ENCODE measurements at regions not wholly inside any gene's neighbourhood (a gene's known extent, or its start where the extent isn't known, plus 50 kb on each side); places are given as distances from the start of the nearest gene placed in this dataset.
"Not testable (repeated sequence)": the region's sequence is repeated elsewhere in the genome, so short reads cannot be mapped to it uniquely, and the experiment has no call there.

DNA sequence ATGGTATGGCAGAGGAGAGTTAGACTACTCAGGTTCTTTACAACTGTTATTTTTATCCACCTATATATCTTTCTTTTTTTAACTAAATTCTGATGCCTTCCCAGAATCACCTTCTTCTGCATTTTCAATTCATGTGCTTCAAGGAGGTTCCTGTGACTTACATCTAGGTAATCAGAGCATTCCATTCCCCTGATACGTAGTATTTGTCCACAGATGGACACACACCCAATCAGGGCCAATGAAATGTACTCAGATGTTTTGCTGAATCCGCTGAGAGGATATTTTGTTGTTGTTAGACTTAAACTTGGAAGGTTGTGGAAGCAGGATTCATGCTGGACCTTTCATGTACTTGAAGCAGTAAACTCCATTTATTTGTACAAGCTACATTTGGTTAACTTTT lies 159.4 kb upstream of the FER start:
- no peak for DNase-seq

- DNase-seq: no peak
Observed at GRCh38 chr5:108587821-108588220, 159.9 kb upstream of the FER start.

- DNase-seq: no peak
Observed at GRCh38 chr5:108581026-108581425, 166.7 kb upstream of the FER start.

- no peak for DNase-seq
Observed at GRCh38 chr5:108579236-108579635, 168.5 kb upstream of the FER start.

- DNase-seq: no peak
Observed at GRCh38 chr5:108578791-108579190, 168.9 kb upstream of the FER start.

GRCh38 chr5:108567429-108567828 lies 180.3 kb upstream of the FER start:
- DNase-seq: no peak

DNA sequence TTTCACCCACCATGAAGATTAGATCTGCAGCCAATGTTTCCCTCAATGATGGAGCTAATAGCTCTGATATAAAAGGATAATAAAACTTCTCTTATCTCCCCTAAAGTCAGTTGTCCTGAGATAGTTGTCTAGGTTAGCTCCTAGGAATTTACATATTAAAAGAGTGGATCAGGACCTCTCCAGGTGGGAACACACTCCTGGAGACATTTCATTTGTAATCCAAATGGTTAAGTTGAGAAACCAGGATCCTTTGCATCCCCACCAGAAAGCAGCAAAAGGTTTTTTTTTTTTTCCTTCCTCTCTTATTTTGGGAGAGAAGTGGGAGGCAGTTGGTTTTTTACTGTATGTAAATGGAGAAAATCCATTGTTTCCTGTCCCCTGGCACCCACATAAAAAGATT lies 182.5 kb upstream of the FBXL17 start:
- no peak for DNase-seq

DNA sequence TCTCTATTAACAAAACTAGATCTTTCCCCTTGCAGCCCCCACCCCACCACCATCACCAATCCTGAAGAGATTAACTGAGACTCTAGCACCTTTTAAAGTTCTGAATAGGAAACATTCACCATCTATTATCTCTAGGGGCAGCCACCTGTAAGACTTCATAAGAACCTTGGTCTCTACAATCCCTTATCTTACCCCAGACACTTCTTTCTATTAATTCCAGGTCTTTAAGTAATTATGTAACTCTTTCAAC lies 180.2 kb upstream of the FBXL17 start:
- no peak for DNase-seq

DNA sequence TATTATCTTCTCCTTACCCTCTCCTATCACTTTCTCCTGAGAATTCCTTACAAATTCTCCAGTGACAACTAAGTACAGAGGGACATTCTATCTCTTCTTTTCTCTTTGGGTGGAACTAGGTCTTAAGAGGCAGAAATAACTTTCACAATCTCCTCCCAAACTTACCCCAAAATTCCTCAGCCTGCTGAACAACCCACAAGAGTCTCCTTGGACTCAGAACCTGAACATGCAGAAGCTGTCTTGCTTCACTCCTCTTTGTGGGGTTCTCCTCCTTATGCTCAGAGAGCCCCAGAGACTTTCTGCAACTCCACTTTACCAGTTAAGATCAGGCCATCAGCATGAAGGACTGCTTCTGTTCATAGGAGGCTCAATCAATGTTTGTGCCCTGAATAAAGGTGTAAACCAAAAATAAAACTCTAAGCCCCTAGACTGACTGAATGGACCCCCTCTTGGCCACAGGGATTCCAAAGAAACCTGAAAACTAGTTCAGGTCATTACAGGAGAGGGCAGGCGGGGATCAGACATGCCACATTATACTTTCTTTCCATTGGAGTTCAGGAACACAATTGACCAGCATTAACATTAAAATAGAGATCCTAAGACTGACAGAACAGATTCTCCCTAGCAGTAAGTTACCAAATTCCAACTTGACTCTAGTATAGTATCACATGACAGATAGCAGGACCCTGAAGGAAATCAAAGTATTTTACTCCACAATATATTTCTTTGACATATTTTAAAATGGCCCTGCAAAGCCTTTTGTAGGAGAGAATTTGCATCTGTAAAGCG lies 179.7 kb upstream of the FBXL17 start:
- DNase-seq: no peak

DNA sequence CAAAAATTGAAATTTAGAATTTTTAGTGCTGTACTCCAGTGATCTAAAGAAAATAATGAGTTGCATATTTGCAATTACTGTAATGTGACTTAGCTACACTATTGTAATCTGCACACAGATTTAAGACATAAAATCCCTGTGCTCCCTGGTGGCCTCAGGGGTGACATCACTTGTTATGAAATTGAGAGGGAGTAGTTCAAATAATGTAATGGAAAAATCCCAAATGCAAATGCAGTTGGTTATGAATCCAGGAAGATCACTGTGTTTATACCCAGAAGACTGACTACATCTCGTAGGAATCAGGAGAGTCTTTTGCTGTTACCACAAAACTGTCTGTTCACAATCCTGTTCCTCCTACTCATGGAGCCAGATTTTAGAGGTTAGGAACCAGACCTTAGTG lies 178.7 kb upstream of the FBXL17 start:
- no peak for DNase-seq

GRCh38 chr5:108560166-108560565 lies 178.3 kb upstream of the FBXL17 start:
- no peak for DNase-seq

GRCh38 chr5:108558840-108559239 lies 176.9 kb upstream of the FBXL17 start:
- not testable (repeated sequence) for DNase-seq

- not testable (repeated sequence) for DNase-seq
Observed at GRCh38 chr5:108558142-108558541, 176.2 kb upstream of the FBXL17 start.

DNA sequence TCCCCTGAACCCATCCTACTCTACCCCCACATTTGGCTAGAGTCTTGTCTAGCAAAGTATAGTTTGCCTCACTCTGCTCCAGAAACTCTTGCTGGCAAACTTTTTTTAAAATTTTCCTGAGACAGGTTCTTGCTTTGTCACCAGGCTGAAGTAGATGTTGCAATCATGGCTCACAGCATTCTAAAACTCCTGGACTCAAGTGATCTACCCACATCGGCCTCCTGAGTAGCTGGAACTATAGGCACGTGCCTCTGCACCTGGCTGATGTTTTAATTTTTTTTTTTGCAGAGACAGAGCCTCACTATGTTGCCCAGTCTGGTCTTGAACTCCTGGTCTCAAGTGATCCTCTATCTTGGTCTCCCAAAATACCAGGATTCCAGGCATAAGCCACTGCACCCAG lies 175.8 kb upstream of the FBXL17 start:
- DNase-seq: no peak

DNA sequence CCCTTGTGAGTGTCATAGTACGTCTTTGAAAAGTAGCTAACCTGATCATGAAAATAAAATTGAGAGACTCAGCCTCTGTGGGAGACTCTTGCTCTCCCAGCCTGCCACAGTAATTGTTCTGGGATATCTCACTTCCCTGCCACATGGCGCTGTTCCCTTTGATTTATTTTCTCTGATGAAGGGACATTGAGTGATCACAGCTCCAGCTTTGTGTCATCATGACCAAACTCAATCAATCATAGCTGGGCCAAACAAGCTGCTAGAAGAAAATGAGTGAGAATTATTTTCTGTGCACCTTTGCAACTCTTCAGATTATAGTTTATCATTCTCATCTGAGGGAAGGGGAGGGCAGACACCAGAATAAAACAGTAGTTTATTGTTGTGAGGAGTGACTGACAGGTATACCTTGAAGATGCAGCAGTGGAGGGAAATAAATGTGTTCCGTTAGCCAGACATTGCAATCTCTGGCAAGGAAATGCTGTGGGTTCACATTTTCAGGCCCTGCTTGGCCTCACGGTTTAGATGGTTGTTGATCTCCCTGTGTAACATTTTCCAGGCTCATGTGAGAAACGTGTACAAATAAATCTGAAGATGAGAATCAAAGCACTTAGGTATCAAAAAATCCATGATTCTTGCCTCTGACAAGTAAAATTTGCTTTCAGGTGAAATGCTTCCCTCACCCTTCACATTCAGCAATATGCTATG lies 174.7 kb upstream of the FBXL17 start:
- DNase-seq: no peak

GRCh38 chr5:108548684-108549596 lies 167.0 kb upstream of the FBXL17 start:
- no peak for DNase-seq

DNA sequence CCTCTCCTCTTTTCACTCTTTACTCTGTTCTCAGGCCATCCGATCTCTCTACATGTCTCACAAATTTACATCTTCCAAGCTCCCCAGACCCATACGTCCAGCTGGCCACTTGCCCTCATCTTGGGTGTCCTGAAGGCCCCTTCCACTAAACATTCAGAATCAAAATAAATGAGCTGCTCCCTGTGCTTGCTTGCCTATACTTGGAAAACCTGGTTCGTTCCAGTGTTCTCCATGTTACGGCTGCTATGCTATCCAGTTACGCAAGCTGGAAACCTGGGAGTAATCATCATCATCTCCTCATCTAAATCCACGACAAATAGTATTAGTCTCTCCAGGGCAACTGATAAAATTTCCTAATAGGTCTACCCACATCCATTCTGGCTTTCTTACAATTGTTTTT lies 165.0 kb upstream of the FBXL17 start:
- no peak for DNase-seq

- DNase-seq: no peak
Observed at GRCh38 chr5:108545301-108545700, 163.4 kb upstream of the FBXL17 start.

DNA sequence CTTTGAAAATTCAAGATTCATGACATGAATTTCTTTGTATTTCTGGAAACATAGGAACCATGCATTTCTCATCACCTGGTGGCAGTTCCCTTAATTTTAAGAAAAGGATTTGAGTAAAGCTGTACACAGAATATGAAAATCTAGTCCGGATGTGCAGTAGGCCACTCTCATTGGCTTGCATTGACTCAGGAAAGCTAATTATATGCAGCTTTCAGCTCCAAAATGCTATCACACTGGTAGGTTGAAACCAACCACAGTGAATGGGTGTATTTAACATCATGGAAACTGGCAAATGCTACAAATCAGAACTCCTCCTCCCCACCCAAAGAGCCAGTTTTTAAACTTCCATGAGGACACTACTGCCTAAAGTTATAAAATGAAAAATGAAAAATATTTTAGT lies 161.6 kb upstream of the FBXL17 start:
- no peak for DNase-seq

- no peak for DNase-seq
Observed at GRCh38 chr5:108541836-108542235, 159.9 kb upstream of the FBXL17 start.

DNA sequence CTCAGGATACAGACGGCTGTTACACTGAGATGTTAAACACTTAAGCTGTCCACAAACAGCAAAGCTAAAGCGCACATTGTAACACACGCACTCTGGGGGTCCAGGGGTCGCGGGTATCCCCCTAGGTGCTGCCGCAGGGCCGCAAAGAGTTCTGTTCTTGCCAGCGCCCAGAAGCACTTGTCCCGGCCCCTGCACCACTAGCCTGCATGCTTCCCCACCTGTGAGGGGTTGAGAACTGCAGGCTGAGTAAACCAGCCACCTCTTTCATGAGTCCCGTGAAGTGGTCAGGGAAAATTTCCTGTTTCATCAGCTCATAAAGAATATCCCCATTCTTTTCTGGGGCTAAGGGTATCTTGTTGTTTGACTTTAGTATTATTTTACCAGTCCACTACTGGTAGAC lies 154.4 kb upstream of the FBXL17 start:
- no peak for DNase-seq

GRCh38 chr5:108532129-108532445 lies 150.2 kb upstream of the FBXL17 start:
- not testable (repeated sequence) for DNase-seq

All from left kidney (tissue), 1 donor.